ENCODE measurements at regions not wholly inside any gene's neighbourhood (a gene's known extent, or its start where the extent isn't known, plus 50 kb on each side); places are given as distances from the start of the nearest gene placed in this dataset.

DNA sequence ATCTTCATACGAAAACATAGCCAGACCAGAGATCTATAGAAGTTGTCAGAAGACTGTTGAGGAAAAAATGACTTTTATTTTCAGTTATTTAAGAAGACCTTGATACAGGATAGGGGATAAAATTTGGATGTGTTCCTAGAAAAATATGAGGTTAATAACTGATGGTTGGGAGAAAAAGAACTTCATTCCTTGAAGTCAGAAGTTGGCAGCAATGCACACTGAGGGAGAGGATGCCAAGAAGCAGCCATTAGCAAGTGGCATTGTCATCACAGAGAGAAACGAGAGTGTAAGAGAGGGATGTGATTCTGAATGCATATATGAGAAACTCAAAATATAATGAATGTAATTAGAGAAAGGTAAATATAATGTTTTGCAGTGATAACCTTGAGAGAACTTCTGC, 382.1 kb upstream of the EPHA5 start:
- no peak for TF ChIP-seq POLR2A (IDR thresholded peaks at IDR 0.05)
- TF ChIP-seq, protein P1, sequence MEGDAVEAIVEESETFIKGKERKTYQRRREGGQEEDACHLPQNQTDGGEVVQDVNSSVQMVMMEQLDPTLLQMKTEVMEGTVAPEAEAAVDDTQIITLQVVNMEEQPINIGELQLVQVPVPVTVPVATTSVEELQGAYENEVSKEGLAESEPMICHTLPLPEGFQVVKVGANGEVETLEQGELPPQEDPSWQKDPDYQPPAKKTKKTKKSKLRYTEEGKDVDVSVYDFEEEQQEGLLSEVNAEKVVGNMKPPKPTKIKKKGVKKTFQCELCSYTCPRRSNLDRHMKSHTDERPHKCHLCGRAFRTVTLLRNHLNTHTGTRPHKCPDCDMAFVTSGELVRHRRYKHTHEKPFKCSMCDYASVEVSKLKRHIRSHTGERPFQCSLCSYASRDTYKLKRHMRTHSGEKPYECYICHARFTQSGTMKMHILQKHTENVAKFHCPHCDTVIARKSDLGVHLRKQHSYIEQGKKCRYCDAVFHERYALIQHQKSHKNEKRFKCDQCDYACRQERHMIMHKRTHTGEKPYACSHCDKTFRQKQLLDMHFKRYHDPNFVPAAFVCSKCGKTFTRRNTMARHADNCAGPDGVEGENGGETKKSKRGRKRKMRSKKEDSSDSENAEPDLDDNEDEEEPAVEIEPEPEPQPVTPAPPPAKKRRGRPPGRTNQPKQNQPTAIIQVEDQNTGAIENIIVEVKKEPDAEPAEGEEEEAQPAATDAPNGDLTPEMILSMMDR (IDR thresholded peaks at IDR 0.05), result no peak
